ENCODE measurements at regions not wholly inside any gene's neighbourhood (a gene's known extent, or its start where the extent isn't known, plus 50 kb on each side); places are given as distances from the start of the nearest gene placed in this dataset.

DNA sequence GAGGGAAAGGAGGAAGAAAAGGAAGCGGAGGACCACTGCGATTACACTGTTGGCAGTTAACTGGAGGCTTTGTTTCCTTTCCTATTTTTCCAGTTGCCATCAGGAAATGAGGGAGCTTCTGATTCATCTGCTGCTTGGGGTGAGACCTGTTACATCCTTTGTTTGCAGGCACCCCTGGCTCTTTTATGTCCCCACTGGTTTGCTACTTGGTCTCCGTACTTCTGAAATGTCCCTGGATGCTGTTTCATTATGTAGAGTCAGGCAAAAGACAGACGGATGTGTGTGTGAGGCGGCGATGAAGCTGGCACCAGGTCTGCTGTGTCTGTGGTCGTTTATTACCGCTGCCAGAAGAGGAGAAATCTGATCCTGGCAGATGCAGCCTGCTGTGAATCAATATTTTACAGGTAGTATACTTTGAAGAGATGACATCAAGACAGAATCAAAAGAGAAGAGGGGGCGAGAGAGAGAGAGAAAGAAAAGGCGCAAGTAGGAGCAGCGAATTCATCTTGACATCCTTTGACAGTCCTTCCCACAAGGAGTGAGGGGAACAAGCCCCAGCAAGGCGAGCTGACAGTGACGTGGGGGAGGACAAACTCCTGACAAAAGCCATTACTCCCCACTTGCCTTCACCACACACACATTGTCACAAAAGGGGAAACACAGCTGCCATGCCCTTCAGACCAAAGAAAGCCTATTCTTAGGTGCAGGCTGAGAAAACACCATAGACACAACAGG, 145.9 kb upstream of the FBXL4 start:
- DNase-seq = no peak
- TF ChIP-seq ELF1 (IDR thresholded peaks at IDR 0.05) = no peak
- TF ChIP-seq, protein P1, sequence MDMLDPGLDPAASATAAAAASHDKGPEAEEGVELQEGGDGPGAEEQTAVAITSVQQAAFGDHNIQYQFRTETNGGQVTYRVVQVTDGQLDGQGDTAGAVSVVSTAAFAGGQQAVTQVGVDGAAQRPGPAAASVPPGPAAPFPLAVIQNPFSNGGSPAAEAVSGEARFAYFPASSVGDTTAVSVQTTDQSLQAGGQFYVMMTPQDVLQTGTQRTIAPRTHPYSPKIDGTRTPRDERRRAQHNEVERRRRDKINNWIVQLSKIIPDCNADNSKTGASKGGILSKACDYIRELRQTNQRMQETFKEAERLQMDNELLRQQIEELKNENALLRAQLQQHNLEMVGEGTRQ (IDR thresholded peaks at IDR 0.05; ENCODE audit: borderline replicate concordance, low read depth, low read length) = no peak
- no peak for TF ChIP-seq TAF1 (IDR thresholded peaks at IDR 0.05; ENCODE audit: borderline replicate concordance, low read depth, low read length)
- Histone ChIP-seq H3K79me2 (ENCODE audit: insufficient read depth) (no peaks in the 10 kb centered on the region), H3K9me3 (no peaks in the 10 kb centered on the region), H3K4me1 (ENCODE audit: control insufficient read depth in 1 of 2, insufficient read depth in 2 of 2, low read depth in 1 of 2, low read length in 1 of 2) (no peaks in the 10 kb centered on the region), H3K27ac (ENCODE audit: low read depth in 2 of 2, low read length in 1 of 2) (no peak overlapping the region), H2AFZ (ENCODE audit: low read depth) (no peak overlapping the region), H3K9ac (no peak overlapping the region), H3F3A (replicated peaks; ENCODE audit: insufficient read depth) (no peaks in the 10 kb centered on the region), H3K4me3 (ENCODE audit: low read depth in 2 of 2, low read length in 1 of 2) (no peak overlapping the region), H4K20me1 (ENCODE audit: insufficient read depth) (no peaks in the 10 kb centered on the region), H3K9me2 (no peaks in the 10 kb centered on the region), H3K4me2 (no peak overlapping the region), H3K36me3 (replicated peaks in 1 of 2; ENCODE audit: control insufficient read depth in 1 of 2, insufficient read depth in 2 of 2, low read length in 1 of 2) (no peaks in the 10 kb centered on the region), H3K27me3 (ENCODE audit: insufficient read depth) (no peaks in the 10 kb centered on the region; the same call in 1 of the 2 replicates)
- ChIA-PET CTCF (interaction anchor here (2.0 kb wide), 1 partner anchor 26 kb away, joined by 7 read pairs; no protein-coding TSS in a partner anchor), POLR2A (no interaction called here)
- WGBS (ENCODE audit: low lambda C conversion rate) = 53% methylated on average over 13 of the region's 13 CpGs

GRCh38 chr6:99092461-99092860, 144.7 kb upstream of the FBXL4 start:
- no peaks in the 10 kb centered on the region for H3K4me1 ChIP-seq (ENCODE audit: control insufficient read depth in 1 of 2, insufficient read depth in 2 of 2, low read depth in 1 of 2, low read length in 1 of 2)
- ChIA-PET CTCF (interaction anchor here (2.0 kb wide), 1 partner anchor 27 kb away, joined by 7 read pairs; no protein-coding TSS in a partner anchor), POLR2A (no interaction called here)
- no peaks in the 10 kb centered on the region for H3K79me2 ChIP-seq (ENCODE audit: insufficient read depth)
- no peaks in the 10 kb centered on the region for H3F3A ChIP-seq (replicated peaks; ENCODE audit: insufficient read depth)
- H3K9ac ChIP-seq = no peak overlapping the region
- no peaks in the 10 kb centered on the region for H3K9me2 ChIP-seq
- no peaks in the 10 kb centered on the region for H3K36me3 ChIP-seq (replicated peaks in 1 of 2; ENCODE audit: control insufficient read depth in 1 of 2, insufficient read depth in 2 of 2, low read length in 1 of 2)
- no peaks in the 10 kb centered on the region for H3K9me3 ChIP-seq
- 67% methylated on average over 5 of the region's 7 CpGs for WGBS (ENCODE audit: low lambda C conversion rate)
- H2AFZ ChIP-seq (ENCODE audit: low read depth) = no peak overlapping the region
- no peak for TF ChIP-seq MAX (IDR thresholded peaks at IDR 0.05; ENCODE audit: low read depth)
- TF ChIP-seq NRF1 (IDR thresholded peaks at IDR 0.05; ENCODE audit: low read depth, low read length) = no peak
- TF ChIP-seq POLR2AphosphoS5 (IDR thresholded peaks at IDR 0.05; ENCODE audit: low read depth, low read length) = no peak
- no peak for TF ChIP-seq CHD2 (IDR thresholded peaks at IDR 0.05; ENCODE audit: low read length, partially characterized antibody)
- TF ChIP-seq NFIC (IDR thresholded peaks at IDR 0.05; ENCODE audit: borderline replicate concordance) = no peak
- TF ChIP-seq, protein P2, sequence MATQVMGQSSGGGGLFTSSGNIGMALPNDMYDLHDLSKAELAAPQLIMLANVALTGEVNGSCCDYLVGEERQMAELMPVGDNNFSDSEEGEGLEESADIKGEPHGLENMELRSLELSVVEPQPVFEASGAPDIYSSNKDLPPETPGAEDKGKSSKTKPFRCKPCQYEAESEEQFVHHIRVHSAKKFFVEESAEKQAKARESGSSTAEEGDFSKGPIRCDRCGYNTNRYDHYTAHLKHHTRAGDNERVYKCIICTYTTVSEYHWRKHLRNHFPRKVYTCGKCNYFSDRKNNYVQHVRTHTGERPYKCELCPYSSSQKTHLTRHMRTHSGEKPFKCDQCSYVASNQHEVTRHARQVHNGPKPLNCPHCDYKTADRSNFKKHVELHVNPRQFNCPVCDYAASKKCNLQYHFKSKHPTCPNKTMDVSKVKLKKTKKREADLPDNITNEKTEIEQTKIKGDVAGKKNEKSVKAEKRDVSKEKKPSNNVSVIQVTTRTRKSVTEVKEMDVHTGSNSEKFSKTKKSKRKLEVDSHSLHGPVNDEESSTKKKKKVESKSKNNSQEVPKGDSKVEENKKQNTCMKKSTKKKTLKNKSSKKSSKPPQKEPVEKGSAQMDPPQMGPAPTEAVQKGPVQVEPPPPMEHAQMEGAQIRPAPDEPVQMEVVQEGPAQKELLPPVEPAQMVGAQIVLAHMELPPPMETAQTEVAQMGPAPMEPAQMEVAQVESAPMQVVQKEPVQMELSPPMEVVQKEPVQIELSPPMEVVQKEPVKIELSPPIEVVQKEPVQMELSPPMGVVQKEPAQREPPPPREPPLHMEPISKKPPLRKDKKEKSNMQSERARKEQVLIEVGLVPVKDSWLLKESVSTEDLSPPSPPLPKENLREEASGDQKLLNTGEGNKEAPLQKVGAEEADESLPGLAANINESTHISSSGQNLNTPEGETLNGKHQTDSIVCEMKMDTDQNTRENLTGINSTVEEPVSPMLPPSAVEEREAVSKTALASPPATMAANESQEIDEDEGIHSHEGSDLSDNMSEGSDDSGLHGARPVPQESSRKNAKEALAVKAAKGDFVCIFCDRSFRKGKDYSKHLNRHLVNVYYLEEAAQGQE (IDR thresholded peaks at IDR 0.05; ENCODE audit: low read depth, low read length) = no peak
- TF ChIP-seq TCF12 (IDR thresholded peaks at IDR 0.05) = no peak
- TF ChIP-seq EZH2phosphoT487 (IDR thresholded peaks at IDR 0.05; ENCODE audit: borderline replicate concordance, low read depth) = no peak
- TF ChIP-seq, protein P1 (IDR thresholded peaks at IDR 0.05; ENCODE audit: borderline replicate concordance, low read depth, low read length) = no peak
- no peak for TF ChIP-seq SIN3A (IDR thresholded peaks at IDR 0.05; ENCODE audit: borderline replicate concordance, low read depth, low read length)
- no peak for TF ChIP-seq ELF1 (IDR thresholded peaks at IDR 0.05)
- no peak for TF ChIP-seq TEAD4 (IDR thresholded peaks at IDR 0.05; ENCODE audit: borderline replicate concordance, insufficient read depth)
- no peak for DNase-seq
- no peaks in the 10 kb centered on the region for H4K20me1 ChIP-seq (ENCODE audit: insufficient read depth)
- no peak overlapping the region for H3K4me2 ChIP-seq
- no peak overlapping the region for H3K4me3 ChIP-seq (ENCODE audit: low read depth in 2 of 2, low read length in 1 of 2)
- no peaks in the 10 kb centered on the region; the same call in 1 of the 2 replicates for H3K27me3 ChIP-seq (ENCODE audit: insufficient read depth)
- no peak overlapping the region for H3K27ac ChIP-seq (ENCODE audit: low read depth in 2 of 2, low read length in 1 of 2)
